Thyroid gland (tissue), 4 donors: ENCODE measurements at regions not wholly inside any gene's neighbourhood (a gene's known extent, or its start where the extent isn't known, plus 50 kb on each side); places are given as distances from the start of the nearest gene placed in this dataset.

Experiments used
- POLR2A ChIP-seq, 2 donors: fragments of 450-650 bp; IDR thresholded peaks; one replicate each; pipeline ENCODE4 v1.6.1; 2017; ENCODE audit warnings: antibody characterized with exemption in 2 of 2, mild to moderate bottlenecking in 2 of 2, moderate library complexity in 1 of 2
- TF ChIP-seq, protein P1 (sequence below), 6 experiments: fragments of 200-600 bp in 3 of 6; fragments of 450-650 bp in 3 of 6; sonication (generic) in 3 of 6; IDR thresholded peaks; one replicate each; pipeline ENCODE4 v1.5.1; 2016 to 2019; ENCODE audit warnings: antibody characterized with exemption in 6 of 6, mild to moderate bottlenecking in 2 of 6, inconsistent platforms in 1 of 6, moderate library complexity in 1 of 6

DNA sequence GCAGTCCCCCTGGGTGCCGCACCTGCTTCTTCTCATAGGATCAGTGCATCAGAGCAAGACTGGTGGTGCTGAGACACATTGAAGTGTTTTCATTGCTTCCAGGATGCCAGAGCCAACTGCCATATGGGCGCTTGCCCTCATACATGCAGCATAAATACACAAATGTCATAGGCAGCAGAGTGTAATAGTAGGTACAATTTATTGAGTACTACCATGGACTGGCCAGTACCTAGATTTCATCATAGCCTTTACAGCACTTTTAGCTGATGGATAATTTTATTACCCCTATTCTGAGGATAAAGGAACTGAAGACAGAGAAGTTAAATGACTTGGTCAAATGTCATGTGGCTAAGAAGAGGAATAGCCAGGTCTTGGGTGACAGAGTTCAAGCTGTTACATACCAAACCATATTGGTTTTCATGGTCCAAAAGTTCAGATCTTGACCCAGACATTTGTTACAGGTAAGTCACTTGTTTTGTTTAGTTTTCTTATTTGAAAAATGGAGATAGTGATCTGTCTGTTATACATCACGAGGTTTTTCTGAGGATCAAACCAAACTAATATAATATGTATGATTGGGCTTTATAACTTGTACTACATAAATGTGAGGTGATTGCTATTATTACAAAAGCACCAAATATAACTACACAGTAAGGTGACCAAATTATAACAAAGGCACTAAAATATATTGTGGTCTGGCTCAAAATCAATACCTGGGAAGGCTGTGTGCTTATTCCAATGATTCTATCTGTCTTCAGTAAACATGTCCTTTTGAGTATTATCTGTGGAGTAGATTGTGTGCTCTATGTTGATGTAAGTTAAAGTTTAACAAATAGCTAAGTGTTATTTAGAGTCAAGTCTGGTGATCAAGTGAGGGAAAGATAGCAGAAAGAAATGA lies 151.9 kb upstream of the CYRIA start:
- TF ChIP-seq POLR2A (IDR thresholded peaks at IDR 0.05): no peak
- TF ChIP-seq, protein P1, sequence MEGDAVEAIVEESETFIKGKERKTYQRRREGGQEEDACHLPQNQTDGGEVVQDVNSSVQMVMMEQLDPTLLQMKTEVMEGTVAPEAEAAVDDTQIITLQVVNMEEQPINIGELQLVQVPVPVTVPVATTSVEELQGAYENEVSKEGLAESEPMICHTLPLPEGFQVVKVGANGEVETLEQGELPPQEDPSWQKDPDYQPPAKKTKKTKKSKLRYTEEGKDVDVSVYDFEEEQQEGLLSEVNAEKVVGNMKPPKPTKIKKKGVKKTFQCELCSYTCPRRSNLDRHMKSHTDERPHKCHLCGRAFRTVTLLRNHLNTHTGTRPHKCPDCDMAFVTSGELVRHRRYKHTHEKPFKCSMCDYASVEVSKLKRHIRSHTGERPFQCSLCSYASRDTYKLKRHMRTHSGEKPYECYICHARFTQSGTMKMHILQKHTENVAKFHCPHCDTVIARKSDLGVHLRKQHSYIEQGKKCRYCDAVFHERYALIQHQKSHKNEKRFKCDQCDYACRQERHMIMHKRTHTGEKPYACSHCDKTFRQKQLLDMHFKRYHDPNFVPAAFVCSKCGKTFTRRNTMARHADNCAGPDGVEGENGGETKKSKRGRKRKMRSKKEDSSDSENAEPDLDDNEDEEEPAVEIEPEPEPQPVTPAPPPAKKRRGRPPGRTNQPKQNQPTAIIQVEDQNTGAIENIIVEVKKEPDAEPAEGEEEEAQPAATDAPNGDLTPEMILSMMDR (IDR thresholded peaks at IDR 0.05): no peak
